Fibroblast of pulmonary artery (primary cell): ENCODE measurements at regions not wholly inside any gene's neighbourhood (a gene's known extent, or its start where the extent isn't known, plus 50 kb on each side); places are given as distances from the start of the nearest gene placed in this dataset.
"Not testable (repeated sequence)": the region's sequence is repeated elsewhere in the genome, so short reads cannot be mapped to it uniquely, and the experiment has no call there.

Experiments used
- DNase-seq: peaks from one replicate; pipeline ENCODE4 v3.0.0-alpha.2; 2010; ENCODE audit warnings: low read depth
- H3K4me3 ChIP-seq: replicated peaks from 2 replicates; pipeline ENCODE4 v1.5.1; 2011; ENCODE audit warnings: low read depth, mild to moderate bottlenecking, control low read depth, low read length, moderate library complexity
- CTCF ChIP-seq: IDR thresholded peaks from 2 replicates; pipeline ENCODE4 v1.5.1; 2011; ENCODE audit warnings: mild to moderate bottlenecking, control low read depth, low read length, inconsistent platforms; ENCODE audit errors: missing control alignments

DNA sequence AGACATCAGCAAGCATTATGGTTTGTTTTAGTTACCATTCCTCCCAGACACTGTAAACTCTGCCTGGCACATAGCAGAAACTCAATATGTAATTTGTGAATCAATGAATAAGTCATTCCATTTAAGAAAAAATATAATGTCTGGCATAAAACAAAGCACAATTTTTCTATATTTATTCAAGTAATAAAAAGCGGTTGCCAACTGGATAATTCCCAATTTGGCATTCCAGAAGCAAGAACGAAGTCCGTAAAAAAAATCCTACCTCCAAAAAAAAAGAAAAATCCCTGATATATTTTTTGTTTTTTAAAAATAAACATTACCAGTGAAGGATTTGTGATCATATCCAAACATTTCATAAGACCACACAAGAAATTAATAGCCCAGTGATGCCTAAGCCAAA is 351.3 kb upstream of the LRRTM4 start:
- DNase-seq, result no peak
- H3K4me3 ChIP-seq, result no peak overlapping the region
- no peak for TF ChIP-seq CTCF

DNA sequence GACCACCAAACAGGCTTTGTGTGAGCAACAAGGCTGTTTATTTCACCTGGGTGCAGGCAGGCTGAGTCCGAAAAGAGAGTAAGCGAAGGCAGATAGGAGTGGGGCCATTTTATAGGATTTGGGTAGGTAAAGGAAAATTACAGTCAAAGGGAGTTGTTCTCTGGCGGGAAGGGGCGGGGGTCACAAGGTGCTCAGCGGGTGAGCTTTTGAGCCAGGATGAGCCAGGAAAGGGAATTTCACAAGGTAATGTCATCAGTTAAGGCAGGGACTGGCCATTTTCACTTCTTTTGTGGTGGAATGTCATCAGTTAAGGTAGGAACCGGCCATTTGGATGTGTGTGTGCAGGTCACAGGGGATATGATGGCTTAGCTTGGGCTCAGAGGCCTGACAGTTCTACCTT is 378.0 kb upstream of the LRRTM4 start:
- not testable (repeated sequence) for DNase-seq, H3K4me3 ChIP-seq

DNA sequence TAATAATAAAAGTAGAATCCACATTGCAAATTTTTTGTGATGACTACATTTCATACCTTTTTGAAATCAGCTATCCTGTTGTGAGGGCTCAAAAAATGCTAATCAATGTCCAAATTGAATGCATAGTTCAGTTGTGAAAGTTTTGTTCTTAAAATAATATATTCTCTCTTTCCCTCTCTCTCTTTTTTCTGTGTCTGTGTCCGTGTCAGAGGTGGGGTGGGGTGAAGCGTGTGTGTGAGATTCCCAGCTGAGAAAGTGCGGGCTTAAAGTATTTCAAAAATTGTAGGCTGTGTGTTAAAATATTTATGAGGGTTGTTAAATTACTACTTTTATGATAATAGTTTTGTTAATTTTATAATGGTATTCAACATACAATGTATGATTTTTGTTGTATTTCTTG is 388.0 kb upstream of the LRRTM4 start:
- no peak overlapping the region for H3K4me3 ChIP-seq
- no peak for TF ChIP-seq CTCF
- no peak for DNase-seq

DNA sequence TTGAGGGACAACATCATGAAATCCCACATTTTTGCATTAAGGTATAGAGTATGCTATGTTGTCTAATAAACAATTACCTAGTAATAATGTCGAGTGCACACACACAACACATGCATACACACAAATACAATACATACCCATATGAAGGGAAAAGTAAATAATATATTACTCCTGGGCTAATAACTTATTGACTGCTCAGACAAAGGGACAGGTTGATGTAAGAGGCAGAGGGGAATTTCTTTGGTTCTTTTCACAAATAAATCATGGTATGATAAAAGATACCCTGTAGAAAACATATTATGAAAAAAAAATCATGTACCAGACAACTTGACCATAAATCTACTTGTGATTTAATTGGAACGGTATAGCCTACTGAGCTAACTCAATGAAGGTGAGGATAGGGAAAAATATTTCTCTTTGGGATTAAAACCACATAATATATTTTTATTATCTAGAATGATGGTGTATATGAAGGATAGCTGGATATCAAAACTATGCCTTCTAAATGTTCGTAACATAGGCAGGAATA is 398.7 kb upstream of the LRRTM4 start:
- no peak for DNase-seq
- H3K4me3 ChIP-seq, result no peak overlapping the region
- no peak for TF ChIP-seq CTCF

DNA sequence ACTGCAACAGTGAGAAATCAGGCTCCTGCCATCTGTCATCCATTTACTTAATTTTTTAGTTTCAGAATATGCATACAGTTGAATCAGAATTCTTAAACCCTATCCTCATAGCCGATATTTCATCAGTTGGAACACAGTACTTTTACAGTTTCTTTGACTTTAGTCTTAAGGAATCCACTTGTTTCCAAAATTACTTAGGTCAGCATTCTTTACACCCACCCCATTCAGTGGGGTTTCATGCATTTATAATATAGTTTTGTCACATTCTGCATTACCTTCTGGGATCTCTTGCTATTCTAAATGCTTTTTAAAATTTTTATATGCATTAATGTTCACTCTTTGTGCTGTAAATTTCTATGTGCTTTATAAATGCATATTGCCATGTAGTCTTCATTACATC is 400.4 kb upstream of the LRRTM4 start:
- no peak for DNase-seq
- H3K4me3 ChIP-seq, result no peak overlapping the region
- TF ChIP-seq CTCF, result no peak

DNA sequence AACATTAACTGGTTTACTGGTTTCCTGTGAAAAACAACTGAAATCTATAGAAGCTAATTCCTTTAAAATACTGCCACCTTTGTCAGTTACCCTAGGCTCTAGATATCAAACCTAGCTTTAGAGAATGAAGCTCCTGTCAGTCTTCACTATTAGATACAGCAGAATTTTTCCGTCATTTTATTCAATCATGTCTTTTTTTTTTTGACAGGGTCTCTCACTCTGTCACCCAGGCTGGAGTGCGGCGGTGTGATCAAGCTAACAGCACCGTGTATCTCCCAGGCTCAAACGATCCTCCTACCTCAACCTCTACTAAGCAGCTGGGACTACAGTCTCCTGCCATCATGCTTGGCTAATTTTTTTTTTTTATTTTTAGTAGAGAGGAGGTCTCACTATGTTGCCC is 415.2 kb upstream of the LRRTM4 start:
- H3K4me3 ChIP-seq, result no peak overlapping the region
- no peak for TF ChIP-seq CTCF
- DNase-seq, result no peak

- no peak for DNase-seq
- no peak for TF ChIP-seq CTCF
- H3K4me3 ChIP-seq, result no peak overlapping the region
These were observed 416.3 kb upstream of the LRRTM4 start for GRCh38 chr2:77938462-77938861.

DNA sequence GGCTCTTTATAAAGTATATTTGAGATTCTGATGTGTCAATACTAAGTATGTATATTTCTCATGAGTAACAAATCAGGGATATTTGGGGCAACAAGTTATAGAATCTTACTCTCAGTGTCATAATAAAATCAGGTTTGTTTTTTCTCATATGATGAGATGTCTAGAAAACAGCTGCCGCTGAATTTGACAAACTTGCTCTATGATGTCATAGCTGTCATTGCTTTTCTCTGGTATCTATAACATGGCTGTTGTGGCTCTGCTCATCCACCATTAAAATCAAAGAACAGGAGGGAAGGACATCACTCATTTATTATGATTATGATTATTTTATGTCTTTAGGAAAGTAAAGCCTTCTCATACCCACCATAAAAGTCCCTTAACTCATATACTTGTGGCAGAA is 417.2 kb upstream of the LRRTM4 start:
- H3K4me3 ChIP-seq, result no peak overlapping the region
- TF ChIP-seq CTCF, result no peak
- DNase-seq, result no peak
